HCT116 (cell line): ENCODE measurements at regions not wholly inside any gene's neighbourhood (a gene's known extent, or its start where the extent isn't known, plus 50 kb on each side); places are given as distances from the start of the nearest gene placed in this dataset.

Experiments used
- ATAC-seq: fragments of 200-7000 bp; cut with Tn5 transposase; 2 replicates; pipeline ENCODE4 v1.9.1; 2020; ENCODE audit warnings: mild to moderate bottlenecking, moderate library complexity
- BruUV-seq: library from RNA; stranded (reverse); fragments of 400-500 nt; replicated peaks from 2 replicates; lab custom pipeline; 2021; lab: Mats Ljungman, UMichigan
- CTCF ChIA-PET: fragments of 300-600 bp; sonication (Branson Sonifier 250); formaldehyde crosslinking; loops from one replicate; lab custom pipeline; 2021; ENCODE audit warnings: antibody characterized with exemption; lab: Charles Lee
- POLR2A ChIA-PET: fragments of 300-600, 350-600 bp; sonication (Branson Sonifier 250); formaldehyde crosslinking; loops from one replicate; lab custom pipeline; 2021; ENCODE audit warnings: antibody characterized with exemption; lab: Charles Lee
- RAD21 ChIA-PET, 2 experiments: fragments of 300-600 bp; sonication (Branson Sonifier 250); formaldehyde crosslinking; loops; one replicate each; lab custom pipeline; 2023; ENCODE audit warnings: low total read pairs in 2 of 2; ENCODE audit not compliant: uncharacterized antibody in 2 of 2, unreplicated experiment in 2 of 2, low non-redundant PET in 1 of 2; lab: Charles Lee
- DNase-seq: peaks from one replicate; pipeline ENCODE4 v3.0.0-alpha.2; 2010; ENCODE audit warnings: low read depth, low spot score
- H2AFZ ChIP-seq: fragments of 200-600 bp; shearing (Covaris generic), sonication (generic); 2 replicates; pipeline ENCODE4 v1.6.1; 2017; ENCODE audit warnings: low read depth, mixed run types, mixed read lengths, antibody characterized with exemption, low read length; ENCODE audit not compliant: poor library complexity, severe bottlenecking
- H3K27ac ChIP-seq: 2 replicates; pipeline ENCODE4 v1.5.1; 2012; ENCODE audit warnings: low read depth, low read length
- H3K27me3 ChIP-seq: fragments of 200-600 bp; sonication (generic); 2 replicates; pipeline ENCODE4 v1.6.1; 2016; ENCODE audit warnings: mixed run types, low read length, mixed read lengths; ENCODE audit not compliant: insufficient read depth
- H3K36me3 ChIP-seq, 2 experiments: fragments of 200-500 bp in 1 of 2; fragments of 200-600 bp in 1 of 2; sonication (Bioruptor generic) in 1 of 2; sonication (generic) in 1 of 2; 2 replicates each; pipeline versions ENCODE4 v1.5.1 to v1.6.1; 2014 to 2016; ENCODE audit warnings: low read length in 2 of 2, inconsistent platforms in 1 of 2, mixed read lengths in 1 of 2, mixed run types in 1 of 2; ENCODE audit not compliant: insufficient read depth in 2 of 2, control insufficient read depth in 1 of 2
- H3K4me1 ChIP-seq, 2 experiments: fragments of 200-600 bp in 1 of 2; sonication (generic) in 1 of 2; 2 replicates each; pipeline versions ENCODE4 v1.5.1 to v1.6.1; 2012 to 2017; ENCODE audit warnings: low read length in 2 of 2, inconsistent platforms in 1 of 2, mild to moderate bottlenecking in 1 of 2, mixed read lengths in 1 of 2, mixed run types in 1 of 2, moderate library complexity in 1 of 2; ENCODE audit not compliant: insufficient read depth in 2 of 2, control insufficient read depth in 1 of 2
- H3K4me2 ChIP-seq: fragments of 200-600 bp; sonication (generic); 2 replicates; pipeline ENCODE4 v1.6.1; 2017; ENCODE audit warnings: mixed run types, low read length, mixed read lengths
- H3K4me3 ChIP-seq, 2 experiments: fragments of 200-600 bp in 1 of 2; sonication (generic) in 1 of 2; replicated peaks in 1 of 2; 2 replicates each; pipeline ENCODE4 v1.5.1; 2011 to 2016; ENCODE audit warnings: low read length in 2 of 2, control low read depth in 1 of 2, low read depth in 1 of 2, mild to moderate bottlenecking in 1 of 2, mixed read lengths in 1 of 2, mixed run types in 1 of 2
- H3K79me2 ChIP-seq: fragments of 200-600 bp; sonication (generic); 2 replicates; pipeline ENCODE4 v1.6.1; 2017; ENCODE audit warnings: mild to moderate bottlenecking, mixed run types, low read length, moderate library complexity, mixed read lengths; ENCODE audit not compliant: insufficient read depth
- H3K9ac ChIP-seq: fragments of 200-600 bp; sonication (generic); 2 replicates; pipeline ENCODE4 v1.6.1; 2016; ENCODE audit warnings: low read length, mixed read lengths
- H3K9me2 ChIP-seq: fragments of 200-600 bp; sonication (generic), shearing (Covaris generic); 2 replicates; pipeline ENCODE4 v1.6.1; 2017; ENCODE audit warnings: mixed run types, mild to moderate bottlenecking, moderate library complexity; ENCODE audit not compliant: insufficient read depth
- H3K9me3 ChIP-seq, 2 experiments: fragments of 200-500 bp in 1 of 2; fragments of 200-600 bp in 1 of 2; sonication (Bioruptor generic) in 1 of 2; sonication (generic) in 1 of 2; 2 replicates each; pipeline ENCODE4 v1.6.1; 2014 to 2017; ENCODE audit warnings: low read length in 2 of 2, mixed read lengths in 2 of 2, inconsistent platforms in 1 of 2, low read depth in 1 of 2, mild to moderate bottlenecking in 1 of 2, mixed run types in 1 of 2, moderate library complexity in 1 of 2; ENCODE audit not compliant: control insufficient read depth in 1 of 2, insufficient read depth in 1 of 2
- H4K20me1 ChIP-seq: fragments of 200-600 bp; sonication (generic), shearing (Covaris generic); 2 replicates; pipeline ENCODE4 v1.6.1; 2017; ENCODE audit warnings: mixed run types, mild to moderate bottlenecking, moderate library complexity; ENCODE audit not compliant: insufficient read depth
- EGR1 ChIP-seq: IDR thresholded peaks from 2 replicates; pipeline ENCODE4 v1.6.1; 2012; ENCODE audit warnings: low read depth
- EZH2 ChIP-seq: fragments of 200-600 bp; sonication (generic); IDR thresholded peaks from 2 replicates; pipeline ENCODE4 v1.6.1; 2017; ENCODE audit warnings: antibody characterized with exemption, mixed run types
- EZH2phosphoT487 ChIP-seq: fragments of 200-600 bp; IDR thresholded peaks from 2 replicates; pipeline ENCODE4 v1.6.1; 2018; ENCODE audit warnings: antibody characterized with exemption, borderline replicate concordance
- FOSL1 ChIP-seq: IDR thresholded peaks from 2 replicates; pipeline ENCODE4 v1.6.1; 2012; ENCODE audit warnings: low read depth
- JUND ChIP-seq: IDR thresholded peaks from 2 replicates; pipeline ENCODE4 v1.6.1; 2012
- POLR2AphosphoS5 ChIP-seq: IDR thresholded peaks from 2 replicates; pipeline ENCODE4 v1.6.1; 2011; ENCODE audit warnings: mild to moderate bottlenecking, low read depth, low read length, moderate library complexity
- SRF ChIP-seq: IDR thresholded peaks from 2 replicates; pipeline ENCODE4 v1.6.1; 2012; ENCODE audit warnings: low read depth
- TCF7L2 ChIP-seq: IDR thresholded peaks from 2 replicates; pipeline ENCODE4 v1.7.0; 2011; ENCODE audit warnings: borderline replicate concordance, inconsistent platforms; ENCODE audit not compliant: insufficient read depth, insufficient read length; ENCODE audit errors: extremely low read depth
- ZBTB33 ChIP-seq: IDR thresholded peaks from 2 replicates; pipeline ENCODE4 v1.6.1; 2011; ENCODE audit warnings: mild to moderate bottlenecking, low read length, moderate library complexity; ENCODE audit not compliant: insufficient replicate concordance; ENCODE audit errors: extremely low read depth
- ZFX ChIP-seq: fragments of 450-650 bp; IDR thresholded peaks from 2 replicates; pipeline ENCODE4 v1.6.1; 2017
- intact Hi-C: fragments of 100-400 bp; cut with micrococcal nuclease; formaldehyde crosslinking; loops from 2 replicates; pipeline ENCODE4 v1.10.0; 2022
- TF ChIP-seq, protein P1 (sequence below), 3 experiments: fragments of 200-600 bp in 1 of 3; sonication (generic) in 1 of 3; IDR thresholded peaks in 2 of 3; conservative IDR thresholded peaks in 1 of 3; 2 replicates each; pipeline ENCODE4 v1.5.1; 2012 to 2017; ENCODE audit warnings: low read depth in 2 of 3, low read length in 2 of 3, antibody characterized with exemption in 1 of 3, borderline replicate concordance in 1 of 3, control low read depth in 1 of 3, mild to moderate bottlenecking in 1 of 3, mixed read lengths in 1 of 3, mixed run types in 1 of 3, moderate library complexity in 1 of 3; ENCODE audit not compliant: insufficient read depth in 1 of 3
- TF ChIP-seq, protein P2 (sequence below): IDR thresholded peaks from 2 replicates; pipeline ENCODE4 v1.6.1; 2012

DNA sequence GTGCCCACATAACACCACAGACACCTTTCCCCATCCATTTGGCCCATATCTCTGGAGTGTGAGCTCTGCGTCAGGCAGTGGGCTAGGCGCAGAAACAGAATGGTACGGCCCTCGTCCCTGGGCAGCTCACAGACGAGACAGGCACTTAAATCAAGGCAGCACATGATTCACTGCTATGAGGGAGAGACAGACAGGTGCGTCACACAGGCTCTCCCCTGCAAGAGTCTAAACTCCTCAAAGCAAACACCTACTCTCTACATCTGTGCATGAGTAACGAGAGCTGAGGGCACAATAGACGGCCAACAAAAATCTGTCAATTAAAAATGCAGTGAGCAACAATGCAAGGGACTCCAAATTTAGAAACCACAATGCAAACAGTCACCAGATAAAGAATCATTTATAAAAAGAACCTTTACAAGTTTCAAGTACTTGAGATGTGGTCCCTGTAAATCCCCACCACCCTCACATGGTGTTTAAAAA is 348.9 kb downstream of the UQCRFS1 start:
- POLR2A ChIA-PET, result no interaction called here
- H4K20me1 ChIP-seq, result no peaks in the 10 kb centered on the region; the same call in 1 of the 2 replicates
- intact Hi-C loops, result no loop called here
- H3K4me2 ChIP-seq, result no peak overlapping the region
- TF ChIP-seq FOSL1, result no peak
- no peak for TF ChIP-seq JUND
- TF ChIP-seq SRF, result no peak
- TF ChIP-seq EGR1, result no peak
- TF ChIP-seq, protein P1, sequence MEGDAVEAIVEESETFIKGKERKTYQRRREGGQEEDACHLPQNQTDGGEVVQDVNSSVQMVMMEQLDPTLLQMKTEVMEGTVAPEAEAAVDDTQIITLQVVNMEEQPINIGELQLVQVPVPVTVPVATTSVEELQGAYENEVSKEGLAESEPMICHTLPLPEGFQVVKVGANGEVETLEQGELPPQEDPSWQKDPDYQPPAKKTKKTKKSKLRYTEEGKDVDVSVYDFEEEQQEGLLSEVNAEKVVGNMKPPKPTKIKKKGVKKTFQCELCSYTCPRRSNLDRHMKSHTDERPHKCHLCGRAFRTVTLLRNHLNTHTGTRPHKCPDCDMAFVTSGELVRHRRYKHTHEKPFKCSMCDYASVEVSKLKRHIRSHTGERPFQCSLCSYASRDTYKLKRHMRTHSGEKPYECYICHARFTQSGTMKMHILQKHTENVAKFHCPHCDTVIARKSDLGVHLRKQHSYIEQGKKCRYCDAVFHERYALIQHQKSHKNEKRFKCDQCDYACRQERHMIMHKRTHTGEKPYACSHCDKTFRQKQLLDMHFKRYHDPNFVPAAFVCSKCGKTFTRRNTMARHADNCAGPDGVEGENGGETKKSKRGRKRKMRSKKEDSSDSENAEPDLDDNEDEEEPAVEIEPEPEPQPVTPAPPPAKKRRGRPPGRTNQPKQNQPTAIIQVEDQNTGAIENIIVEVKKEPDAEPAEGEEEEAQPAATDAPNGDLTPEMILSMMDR (IDR thresholded peaks at IDR 0.05 in 2 of 3, conservative IDR thresholded peaks at IDR 0.05 in 1 of 3; ENCODE audit: borderline replicate concordance in 1 of 3, insufficient read depth in 1 of 3, low read depth in 2 of 3, low read length in 2 of 3), result no peak
- TF ChIP-seq, protein P2, sequence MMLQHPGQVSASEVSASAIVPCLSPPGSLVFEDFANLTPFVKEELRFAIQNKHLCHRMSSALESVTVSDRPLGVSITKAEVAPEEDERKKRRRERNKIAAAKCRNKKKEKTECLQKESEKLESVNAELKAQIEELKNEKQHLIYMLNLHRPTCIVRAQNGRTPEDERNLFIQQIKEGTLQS, result no peak
- no peak for TF ChIP-seq TCF7L2
- no peak for TF ChIP-seq ZFX
- TF ChIP-seq EZH2, result no peak
- TF ChIP-seq ZBTB33, result no peak
- TF ChIP-seq EZH2phosphoT487, result no peak
- no peak for TF ChIP-seq POLR2AphosphoS5
- CTCF ChIA-PET, result no interaction called here
- H3K79me2 ChIP-seq, result no peaks in the 10 kb centered on the region
- no peak overlapping the region for H3K9ac ChIP-seq
- no peak overlapping the region for H3K4me3 ChIP-seq
- ATAC-seq, result no peak
- peaks cover 4 to 46% of the 10 kb centered on the region in 2 experiments; a peak in 2 of 4 replicates for H3K9me3 ChIP-seq
- DNase-seq, result no peak
- no peak overlapping the region for H3K27ac ChIP-seq
- H3K36me3 ChIP-seq, result no peaks in the 10 kb centered on the region
- no peaks in the 10 kb centered on the region for H3K27me3 ChIP-seq
- no peak overlapping the region for H2AFZ ChIP-seq
- no peaks in the 10 kb centered on the region for H3K9me2 ChIP-seq
- H3K4me1 ChIP-seq, result no peaks in the 10 kb centered on the region
- BruUV-seq, result no TSS peak
- RAD21 ChIA-PET, result no interaction called here
